H9 (cell line): ENCODE measurements at regions not wholly inside any gene's neighbourhood (a gene's known extent, or its start where the extent isn't known, plus 50 kb on each side); places are given as distances from the start of the nearest gene placed in this dataset.

Experiments
- DNase-seq: peaks from one replicate; pipeline ENCODE4 v3.0.0-alpha.2; 2017
- H2AFZ ChIP-seq: one replicate; pipeline ENCODE4 v1.6.1; 2013; ENCODE audit warnings: mild to moderate bottlenecking, low read length, control low read depth, moderate library complexity
- H2AK5ac ChIP-seq: 2 replicates; pipeline ENCODE4 v1.6.1; 2013; ENCODE audit warnings: low read length, control low read depth, mixed read lengths; ENCODE audit not compliant: insufficient read length
- H2BK120ac ChIP-seq: one replicate; pipeline ENCODE4 v1.6.1; 2013; ENCODE audit warnings: low read depth, mild to moderate bottlenecking, low read length, control low read depth, inconsistent platforms; ENCODE audit not compliant: poor library complexity, severe bottlenecking
- H2BK12ac ChIP-seq: 2 replicates; pipeline ENCODE4 v1.6.1; 2013; ENCODE audit warnings: low read length, control low read depth, mixed read lengths, low read depth; ENCODE audit not compliant: insufficient read length
- H2BK15ac ChIP-seq: 2 replicates; pipeline ENCODE4 v1.6.1; 2013; ENCODE audit warnings: low read depth, low read length, control low read depth
- H2BK20ac ChIP-seq: one replicate; pipeline ENCODE4 v1.6.1; 2013; ENCODE audit warnings: low read depth, mild to moderate bottlenecking, low read length, control low read depth, inconsistent platforms; ENCODE audit not compliant: poor library complexity, severe bottlenecking
- H2BK5ac ChIP-seq: 2 replicates; pipeline ENCODE4 v1.6.1; 2013; ENCODE audit warnings: low read length, control low read depth, mixed read lengths; ENCODE audit not compliant: insufficient read length
- H3K14ac ChIP-seq: 2 replicates; pipeline ENCODE4 v1.6.1; 2013; ENCODE audit warnings: low read length, control low read depth; ENCODE audit not compliant: insufficient read depth
- H3K18ac ChIP-seq: 2 replicates; pipeline ENCODE4 v1.6.1; 2013; ENCODE audit warnings: low read depth, mild to moderate bottlenecking, mixed read lengths, low read length, control low read depth; ENCODE audit not compliant: insufficient read length
- H3K23ac ChIP-seq: 2 replicates; pipeline ENCODE4 v1.6.1; 2013; ENCODE audit warnings: low read length, control low read depth, mixed read lengths, low read depth; ENCODE audit not compliant: insufficient read length
- H3K23me2 ChIP-seq: 2 replicates; pipeline ENCODE4 v1.6.1; 2013; ENCODE audit warnings: low read depth, mild to moderate bottlenecking, mixed read lengths, low read length, control low read depth; ENCODE audit not compliant: insufficient read length, poor library complexity, severe bottlenecking
- H3K27ac ChIP-seq: 2 replicates; pipeline ENCODE4 v1.5.1; 2013; ENCODE audit warnings: low read length, control low read depth, mixed read lengths, low read depth; ENCODE audit not compliant: insufficient read length
- H3K27me3 ChIP-seq: 2 replicates; pipeline ENCODE4 v1.6.1; 2013; ENCODE audit warnings: low read length, control low read depth, inconsistent platforms; ENCODE audit not compliant: insufficient read depth
- H3K4ac ChIP-seq: 2 replicates; pipeline ENCODE4 v1.6.1; 2013; ENCODE audit warnings: low read depth, mild to moderate bottlenecking, control low read depth, inconsistent platforms, low read length, moderate library complexity
- H3K4me1 ChIP-seq: 2 replicates; pipeline ENCODE4 v1.6.1; 2013; ENCODE audit warnings: low read length, control low read depth, inconsistent platforms; ENCODE audit not compliant: insufficient read depth
- H3K4me2 ChIP-seq: 2 replicates; pipeline ENCODE4 v1.6.1; 2013; ENCODE audit warnings: low read length, control low read depth, mixed read lengths; ENCODE audit not compliant: insufficient read length, insufficient read depth
- H3K56ac ChIP-seq: 2 replicates; pipeline ENCODE4 v1.6.1; 2013; ENCODE audit warnings: low read depth, mild to moderate bottlenecking, mixed read lengths, low read length, control low read depth; ENCODE audit not compliant: insufficient read length
- H3K79me1 ChIP-seq: 2 replicates; pipeline ENCODE4 v1.6.1; 2013; ENCODE audit warnings: low read depth, mild to moderate bottlenecking, moderate library complexity, low read length, control low read depth, inconsistent platforms; ENCODE audit not compliant: insufficient read depth, poor library complexity, severe bottlenecking
- H3K79me2 ChIP-seq: 2 replicates; pipeline ENCODE4 v1.6.1; 2013; ENCODE audit warnings: low read length, control low read depth, inconsistent platforms; ENCODE audit not compliant: insufficient read depth
- H3K9ac ChIP-seq: 2 replicates; pipeline ENCODE4 v1.6.1; 2013; ENCODE audit warnings: low read length, control low read depth, mixed read lengths; ENCODE audit not compliant: insufficient read length; ENCODE audit errors: extremely low read depth
- H3K9me3 ChIP-seq: one replicate; pipeline ENCODE4 v1.6.1; 2013; ENCODE audit warnings: low read depth, low read length, inconsistent platforms; ENCODE audit not compliant: control insufficient read depth
- H3T11ph ChIP-seq: one replicate; pipeline ENCODE4 v1.6.1; 2013; ENCODE audit warnings: mild to moderate bottlenecking, low read length, control low read depth, inconsistent platforms
- H4K20me1 ChIP-seq: one replicate; pipeline ENCODE4 v1.6.1; 2013; ENCODE audit not compliant: control insufficient read depth, insufficient read length, insufficient read depth
- H4K5ac ChIP-seq: 2 replicates; pipeline ENCODE4 v1.6.1; 2013; ENCODE audit warnings: low read depth, mild to moderate bottlenecking, mixed read lengths, low read length, control low read depth; ENCODE audit not compliant: insufficient read length
- H4K8ac ChIP-seq: replicated peaks from 2 replicates; pipeline ENCODE4 v1.6.1; 2013; ENCODE audit warnings: low read length, control low read depth, mixed read lengths, low read depth; ENCODE audit not compliant: insufficient read length
- H4K91ac ChIP-seq: 2 replicates; pipeline ENCODE4 v1.6.1; 2013; ENCODE audit warnings: low read depth, mild to moderate bottlenecking, moderate library complexity, mixed read lengths, low read length, control low read depth; ENCODE audit not compliant: insufficient read length
- H3K27ac Mint-ChIP-seq, 3 experiments: 2 replicates in 2 of 3; 3 replicates in 1 of 3; pipeline ENCODE4 v1.8.0; 2020 to 2021; ENCODE audit warnings: mixed read lengths in 3 of 3, mild to moderate bottlenecking in 1 of 3, moderate library complexity in 1 of 3
- H3K27me3 Mint-ChIP-seq: 2 replicates; pipeline ENCODE4 v1.8.0; 2021; ENCODE audit warnings: low read depth, mild to moderate bottlenecking, moderate library complexity, mixed read lengths
- H3K36me3 Mint-ChIP-seq, 3 experiments: 2 replicates in 2 of 3; 3 replicates in 1 of 3; pipeline ENCODE4 v1.8.0; 2020 to 2021; ENCODE audit warnings: low read depth in 3 of 3, mixed read lengths in 3 of 3; ENCODE audit not compliant: insufficient read depth in 1 of 3
- H3K4me1 Mint-ChIP-seq, 2 experiments: 2 replicates each; pipeline ENCODE4 v1.8.0; 2020; ENCODE audit warnings: mixed read lengths in 2 of 2
- H3K4me3 Mint-ChIP-seq, 2 experiments: 2 replicates in 1 of 2; 3 replicates in 1 of 2; pipeline ENCODE4 v1.8.0; 2020 to 2021; ENCODE audit warnings: mild to moderate bottlenecking in 2 of 2, mixed read lengths in 2 of 2, moderate library complexity in 1 of 2
- H3K9me3 Mint-ChIP-seq, 2 experiments: 2 replicates in 1 of 2; 3 replicates in 1 of 2; pipeline ENCODE4 v1.8.0; 2020; ENCODE audit warnings: mild to moderate bottlenecking in 2 of 2, mixed read lengths in 2 of 2, moderate library complexity in 1 of 2
- WGBS: extraction: QIAGEN DNeasy Blood & Tissue Kit; methylation state at CpG from one replicate; pipeline ENCODE4 v1.1.7; 2013; ENCODE audit warnings: missing lambda C conversion rate, low lambda C conversion rate, mixed read lengths; ENCODE audit not compliant: insufficient read length; ENCODE audit errors: extremely low coverage; 5-methylcytosine and 5-hydroxymethylcytosine counted together
- TF ChIP-seq, protein P1 (sequence below): fragments of 200-600 bp; sonication (generic); conservative IDR thresholded peaks from 3 replicates; pipeline ENCODE4 v1.8.0; 2021; ENCODE audit warnings: antibody characterized with exemption, mild to moderate bottlenecking

DNA sequence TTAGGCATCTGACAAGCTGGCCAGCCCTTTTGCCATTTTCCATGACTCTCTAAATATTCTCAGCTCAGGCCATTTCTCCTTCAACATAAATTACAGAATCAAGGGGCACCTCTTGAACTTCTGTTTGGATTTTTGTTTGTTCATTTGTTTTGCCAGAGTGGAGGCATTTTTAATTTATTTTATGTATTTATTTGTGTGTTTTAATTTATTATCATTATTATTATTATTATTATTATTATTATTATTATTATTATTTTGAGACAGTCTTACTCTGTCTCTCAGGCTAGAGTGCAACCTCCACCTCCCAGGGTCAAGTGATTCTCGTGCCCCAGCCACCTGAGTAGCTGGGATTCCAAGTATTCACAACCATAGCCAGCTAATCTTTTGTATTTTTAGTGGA, 1578.0 kb downstream of the CDH8 start:
- no peaks in the 10 kb centered on the region for H3K27me3 Mint-ChIP-seq
- Histone ChIP-seq H3K9ac (no peak overlapping the region), H3K79me2 (no peaks in the 10 kb centered on the region), H2AFZ (no peak overlapping the region), H2AK5ac (no peak overlapping the region), H4K91ac (no peak overlapping the region), H2BK120ac (no peak overlapping the region), H4K5ac (no peak overlapping the region), H3K9me3 (no peaks in the 10 kb centered on the region), H3K4me1 (no peaks in the 10 kb centered on the region), H2BK20ac (no peak overlapping the region), H3K18ac (no peak overlapping the region), H3K23ac (no peak overlapping the region), H3K56ac (no peak overlapping the region), H3K23me2 (no peaks in the 10 kb centered on the region), H2BK5ac (no peak overlapping the region), H3K27me3 (no peaks in the 10 kb centered on the region), H3K14ac (no peak overlapping the region), H2BK15ac (no peak overlapping the region), H2BK12ac (no peak overlapping the region), H4K20me1 (no peaks in the 10 kb centered on the region), H3K4ac (no peak overlapping the region), H3T11ph (no peak overlapping the region), H3K4me2 (no peak overlapping the region), H3K27ac (no peak overlapping the region), H3K79me1 (no peaks in the 10 kb centered on the region), H4K8ac (no peak overlapping the region)
- WGBS = no CpG with 5 or more reads among the region's 1 CpG
- TF ChIP-seq, protein P1, sequence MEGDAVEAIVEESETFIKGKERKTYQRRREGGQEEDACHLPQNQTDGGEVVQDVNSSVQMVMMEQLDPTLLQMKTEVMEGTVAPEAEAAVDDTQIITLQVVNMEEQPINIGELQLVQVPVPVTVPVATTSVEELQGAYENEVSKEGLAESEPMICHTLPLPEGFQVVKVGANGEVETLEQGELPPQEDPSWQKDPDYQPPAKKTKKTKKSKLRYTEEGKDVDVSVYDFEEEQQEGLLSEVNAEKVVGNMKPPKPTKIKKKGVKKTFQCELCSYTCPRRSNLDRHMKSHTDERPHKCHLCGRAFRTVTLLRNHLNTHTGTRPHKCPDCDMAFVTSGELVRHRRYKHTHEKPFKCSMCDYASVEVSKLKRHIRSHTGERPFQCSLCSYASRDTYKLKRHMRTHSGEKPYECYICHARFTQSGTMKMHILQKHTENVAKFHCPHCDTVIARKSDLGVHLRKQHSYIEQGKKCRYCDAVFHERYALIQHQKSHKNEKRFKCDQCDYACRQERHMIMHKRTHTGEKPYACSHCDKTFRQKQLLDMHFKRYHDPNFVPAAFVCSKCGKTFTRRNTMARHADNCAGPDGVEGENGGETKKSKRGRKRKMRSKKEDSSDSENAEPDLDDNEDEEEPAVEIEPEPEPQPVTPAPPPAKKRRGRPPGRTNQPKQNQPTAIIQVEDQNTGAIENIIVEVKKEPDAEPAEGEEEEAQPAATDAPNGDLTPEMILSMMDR = no peak
- H3K27ac Mint-ChIP-seq = no peak overlapping the region
- no peaks in the 10 kb centered on the region for H3K36me3 Mint-ChIP-seq
- no peak for DNase-seq
- H3K9me3 Mint-ChIP-seq = peaks cover 1 to 2% of the 10 kb centered on the region in 2 experiments; a peak in 3 of 5 replicates
- H3K4me1 Mint-ChIP-seq = no peaks in the 10 kb centered on the region
- H3K4me3 Mint-ChIP-seq = no peak overlapping the region
